SK-N-SH treated with all-trans-retinoic acid at 6 μM for 48 hours (cell line): ENCODE measurements at regions not wholly inside any gene's neighbourhood (a gene's known extent, or its start where the extent isn't known, plus 50 kb on each side); places are given as distances from the start of the nearest gene placed in this dataset.
A peak's percentile ranks its signal among the peaks of the same experiment; 100 is the strongest.

ENCODE experiments used
- ATAC-seq: fragments of 200-7000 bp; cut with Tn5 transposase; 3 replicates; pipeline ENCODE4 v1.9.1; 2020; ENCODE audit warnings: mild to moderate bottlenecking, moderate library complexity
- ARNTL ChIP-seq: fragments of 450-650 bp; formaldehyde crosslinking; IDR thresholded peaks from 2 replicates; pipeline ENCODE4 v1.5.0; 2020; ENCODE audit warnings: low read depth, mild to moderate bottlenecking, moderate library complexity, borderline replicate concordance
- BACH2 ChIP-seq: fragments of 250-450 bp; sonication (Bioruptor Pico); IDR thresholded peaks from 2 replicates; pipeline ENCODE4 v1.9.0; 2021; ENCODE audit warnings: mild to moderate bottlenecking, borderline replicate concordance
- CREB5 ChIP-seq: fragments of 250-450 bp; sonication (Bioruptor Pico); IDR thresholded peaks from 2 replicates; pipeline ENCODE4 v1.5.1; 2020; ENCODE audit warnings: low read depth, mild to moderate bottlenecking, moderate library complexity
- CSRNP3 ChIP-seq: fragments of 250-450 bp; sonication (Bioruptor Pico); IDR thresholded peaks from 2 replicates; pipeline ENCODE4 v1.5.1; 2021; ENCODE audit warnings: mild to moderate bottlenecking, moderate library complexity
- ESRRG ChIP-seq: fragments of 250-450 bp; sonication (Bioruptor Pico); IDR thresholded peaks from 2 replicates; pipeline ENCODE4 v1.6.1; 2021; ENCODE audit warnings: mild to moderate bottlenecking
- GLIS3 ChIP-seq: fragments of 250-450 bp; sonication (Bioruptor Pico); IDR thresholded peaks from 2 replicates; pipeline ENCODE4 v1.5.0; 2020; ENCODE audit warnings: mild to moderate bottlenecking, moderate library complexity
- ISL1 ChIP-seq: fragments of 250-450 bp; sonication (Bioruptor Pico); IDR thresholded peaks from 2 replicates; pipeline ENCODE4 v2.1.2; 2022; ENCODE audit warnings: mild to moderate bottlenecking, moderate library complexity
- OSR1 ChIP-seq: fragments of 250-450 bp; sonication (Bioruptor Pico); IDR thresholded peaks from 2 replicates; pipeline ENCODE4 v1.8.0; 2022; ENCODE audit warnings: moderate library complexity, mild to moderate bottlenecking, inconsistent platforms
- PATZ1 ChIP-seq: fragments of 250-450 bp; sonication (Bioruptor Pico); IDR thresholded peaks from 2 replicates; pipeline ENCODE4 v1.8.0; 2020; ENCODE audit warnings: mild to moderate bottlenecking, moderate library complexity, borderline replicate concordance
- POU6F1 ChIP-seq: fragments of 250-450 bp; sonication (Bioruptor Pico); IDR thresholded peaks from 2 replicates; pipeline ENCODE4 v1.8.0; 2021; ENCODE audit warnings: low read depth, mild to moderate bottlenecking, moderate library complexity, borderline replicate concordance
- PPARA ChIP-seq: fragments of 250-450 bp; sonication (Bioruptor Pico); IDR thresholded peaks from 2 replicates; pipeline ENCODE4 v1.5.0; 2020; ENCODE audit warnings: mild to moderate bottlenecking, borderline replicate concordance
- RARB ChIP-seq: fragments of 250-450 bp; sonication (Bioruptor Pico); IDR thresholded peaks from 2 replicates; pipeline ENCODE4 v1.8.0; 2021; ENCODE audit warnings: mild to moderate bottlenecking, moderate library complexity
- SNAI2 ChIP-seq: fragments of 250-450 bp; sonication (Bioruptor Pico); IDR thresholded peaks from 2 replicates; pipeline ENCODE4 v1.5.0; 2020; ENCODE audit warnings: mild to moderate bottlenecking, moderate library complexity
- TCF4 ChIP-seq: fragments of 250-450 bp; sonication (Bioruptor Pico); IDR thresholded peaks from 2 replicates; pipeline ENCODE4 v1.8.0; 2021; ENCODE audit warnings: mild to moderate bottlenecking, moderate library complexity, borderline replicate concordance
- TOX ChIP-seq: fragments of 250-450 bp; sonication (Bioruptor Pico); IDR thresholded peaks from 2 replicates; pipeline ENCODE4 v1.8.0; 2021; ENCODE audit warnings: mild to moderate bottlenecking, moderate library complexity, borderline replicate concordance
- TSHZ2 ChIP-seq: fragments of 250-450 bp; sonication (Bioruptor Pico); IDR thresholded peaks from 2 replicates; pipeline ENCODE4 v1.5.0; 2020; ENCODE audit warnings: mild to moderate bottlenecking, moderate library complexity
- ZC3H10 ChIP-seq: fragments of 250-450 bp; sonication (Bioruptor Pico); IDR thresholded peaks from 2 replicates; pipeline ENCODE4 v1.5.1; 2021; ENCODE audit warnings: mild to moderate bottlenecking, moderate library complexity
- ZFP3 ChIP-seq: fragments of 250-450 bp; sonication (Bioruptor Pico); IDR thresholded peaks from 2 replicates; pipeline ENCODE4 v1.5.0; 2020; ENCODE audit warnings: mild to moderate bottlenecking, moderate library complexity
- ZFP30 ChIP-seq: fragments of 450-650 bp; formaldehyde crosslinking; IDR thresholded peaks from 2 replicates; pipeline ENCODE4 v1.5.0; 2022; ENCODE audit warnings: mild to moderate bottlenecking, moderate library complexity
- ZNF565 ChIP-seq: fragments of 450-650 bp; formaldehyde crosslinking; conservative IDR thresholded peaks from 2 replicates; pipeline ENCODE4 v1.5.0; 2020; ENCODE audit warnings: low read depth, mild to moderate bottlenecking, moderate library complexity
- ZNF70 ChIP-seq: fragments of 450-650 bp; formaldehyde crosslinking; IDR thresholded peaks from 2 replicates; pipeline ENCODE4 v1.5.0; 2020; ENCODE audit warnings: mild to moderate bottlenecking, moderate library complexity
- ZNF8 ChIP-seq: fragments of 450-650 bp; formaldehyde crosslinking; IDR thresholded peaks from 2 replicates; pipeline ENCODE4 v1.5.0; 2020; ENCODE audit warnings: mild to moderate bottlenecking, moderate library complexity

- ATAC-seq, result no peak
- TF ChIP-seq ISL1 (CRISPR knock-in tag) (no peak), CSRNP3 (no peak), OSR1 (CRISPR knock-in tag) (no peak), ZNF565 (CRISPR knock-in tag) (no peak), ZFP30 (CRISPR knock-in tag) (no peak), ZC3H10 (no peak), TSHZ2 (no peak), ZNF8 (CRISPR knock-in tag) (no peak), RARB (CRISPR knock-in tag) (no peak)
Measured at GRCh38 chr2:200063155-200063554, 107.8 kb downstream of the MAIP1 start.

GRCh38 chr2:200064879-200065278 is 109.5 kb downstream of the MAIP1 start:
- TF ChIP-seq ZNF70 (CRISPR knock-in tag) (no peak), ARNTL (CRISPR knock-in tag) (no peak), PPARA (no peak), TOX (no peak), RARB (CRISPR knock-in tag) (no peak), ESRRG (CRISPR knock-in tag) (no peak), SNAI2 (CRISPR knock-in tag) (no peak), CREB5 (CRISPR knock-in tag) (no peak), POU6F1 (CRISPR knock-in tag) (no peak), ZC3H10 (no peak)
- no peak for ATAC-seq

- ATAC-seq, result peak; percentile 58; the same call in 2 of the 3 replicates
Measured at GRCh38 chr2:200065477-200065876, 110.1 kb downstream of the MAIP1 start.

GRCh38 chr2:200066417-200066816 is 111.0 kb downstream of the MAIP1 start:
- ATAC-seq, result no peak
- TF ChIP-seq CREB5 (CRISPR knock-in tag), result no peak
- no peak for TF ChIP-seq PPARA
- no peak for TF ChIP-seq GLIS3 (CRISPR knock-in tag)
- no peak for TF ChIP-seq ISL1 (CRISPR knock-in tag)
- no peak for TF ChIP-seq ZNF8 (CRISPR knock-in tag)
- no peak for TF ChIP-seq ZC3H10
- no peak for TF ChIP-seq ARNTL (CRISPR knock-in tag)
- TF ChIP-seq CSRNP3, result no peak
- TF ChIP-seq TOX, result no peak
- no peak for TF ChIP-seq ZNF565 (CRISPR knock-in tag)
- TF ChIP-seq PATZ1 (CRISPR knock-in tag), result no peak
- TF ChIP-seq SNAI2 (CRISPR knock-in tag), result no peak
- no peak for TF ChIP-seq ESRRG (CRISPR knock-in tag)
- no peak for TF ChIP-seq RARB (CRISPR knock-in tag)
- TF ChIP-seq OSR1 (CRISPR knock-in tag), result no peak
- no peak for TF ChIP-seq BACH2
- TF ChIP-seq ZFP3 (CRISPR knock-in tag), result no peak
- TF ChIP-seq POU6F1 (CRISPR knock-in tag), result no peak

More at GRCh38 chr2:200065477-200065876, 110.1 kb downstream of the MAIP1 start:
- TF ChIP-seq TCF4 (peak; percentile 16; the same call in 1 of the 2 replicates), ISL1 (CRISPR knock-in tag) (no peak)
